NCI-H1930 (cell line): ENCODE measurements at regions not wholly inside any gene's neighbourhood (a gene's known extent, or its start where the extent isn't known, plus 50 kb on each side); places are given as distances from the start of the nearest gene placed in this dataset.
"Not testable (repeated sequence)": the region's sequence is repeated elsewhere in the genome, so short reads cannot be mapped to it uniquely, and the experiment has no call there.

ENCODE experiments used
- DNase-seq, 2 experiments: peaks; one replicate each; lab custom pipeline; 2025; lab: John Stamatoyannopoulos, UW

- DNase-seq = no peak
Observed at GRCh38 chr1:68675336-68675735, 178.5 kb upstream of the DEPDC1 start.

GRCh38 chr1:68677684-68678351, 180.9 kb upstream of the DEPDC1 start:
- no peak for DNase-seq

DNA sequence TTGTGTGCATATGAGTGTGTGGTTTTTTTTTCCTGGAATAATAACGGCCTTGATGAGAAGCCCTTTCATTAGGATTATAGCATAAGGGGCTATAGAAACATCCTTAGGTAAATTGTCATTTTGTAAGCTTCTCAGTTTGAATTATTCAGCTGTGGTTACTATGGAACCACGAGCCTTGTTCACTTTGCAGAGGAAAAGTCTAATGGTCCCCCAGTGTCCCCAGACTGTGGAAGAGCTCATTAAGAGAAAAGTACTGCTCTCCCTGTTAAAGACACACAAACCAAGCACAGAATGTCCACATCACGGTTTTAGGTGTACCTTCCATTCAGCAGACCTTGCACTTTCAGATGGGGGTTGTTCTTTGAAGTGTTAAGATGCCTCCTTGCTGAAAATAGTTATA, 199.3 kb upstream of the DEPDC1 start:
- no peak for DNase-seq

DNA sequence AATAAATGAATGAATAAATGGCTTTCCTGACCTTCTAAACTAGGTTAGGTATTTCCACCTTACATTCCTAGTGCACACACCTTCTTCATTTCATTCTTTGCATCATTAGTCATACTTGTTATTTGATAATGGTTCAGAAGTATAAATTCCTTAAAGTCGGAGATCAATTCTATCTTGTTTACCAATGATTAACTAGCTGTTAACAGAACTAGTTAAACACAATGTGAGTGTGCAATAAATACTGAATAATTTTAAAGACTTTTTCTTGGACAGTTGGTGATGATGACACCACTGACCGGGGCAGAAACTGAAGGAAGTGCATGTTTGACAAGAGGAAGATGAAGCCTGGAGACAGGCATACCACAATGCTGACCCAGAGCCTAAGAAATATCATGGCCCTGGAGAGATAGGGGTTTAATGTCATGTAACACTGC, 207.1 kb upstream of the DEPDC1 start:
- DNase-seq = no peak

GRCh38 chr1:68704800-68705443, 208.0 kb upstream of the DEPDC1 start:
- DNase-seq = no peak

DNA sequence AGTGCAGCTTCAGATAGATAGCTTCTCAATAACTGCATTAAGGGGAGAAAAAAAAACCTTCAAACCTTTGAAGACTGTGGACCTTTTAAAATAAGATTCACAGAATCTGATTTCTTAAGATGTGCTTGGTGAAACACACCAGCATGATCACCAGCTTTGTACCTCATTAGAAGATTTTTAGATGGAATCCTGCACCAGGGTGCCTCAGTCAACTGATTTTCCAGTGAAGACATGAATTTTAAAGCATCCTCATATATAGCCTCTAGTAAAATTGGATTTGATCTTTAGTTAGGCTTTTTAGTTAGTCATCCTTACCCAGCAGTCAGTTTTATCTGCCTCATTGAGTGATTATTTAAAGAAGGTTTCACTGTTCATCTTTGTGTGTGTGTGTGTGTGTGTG, 208.6 kb upstream of the DEPDC1 start:
- DNase-seq = no peak

DNA sequence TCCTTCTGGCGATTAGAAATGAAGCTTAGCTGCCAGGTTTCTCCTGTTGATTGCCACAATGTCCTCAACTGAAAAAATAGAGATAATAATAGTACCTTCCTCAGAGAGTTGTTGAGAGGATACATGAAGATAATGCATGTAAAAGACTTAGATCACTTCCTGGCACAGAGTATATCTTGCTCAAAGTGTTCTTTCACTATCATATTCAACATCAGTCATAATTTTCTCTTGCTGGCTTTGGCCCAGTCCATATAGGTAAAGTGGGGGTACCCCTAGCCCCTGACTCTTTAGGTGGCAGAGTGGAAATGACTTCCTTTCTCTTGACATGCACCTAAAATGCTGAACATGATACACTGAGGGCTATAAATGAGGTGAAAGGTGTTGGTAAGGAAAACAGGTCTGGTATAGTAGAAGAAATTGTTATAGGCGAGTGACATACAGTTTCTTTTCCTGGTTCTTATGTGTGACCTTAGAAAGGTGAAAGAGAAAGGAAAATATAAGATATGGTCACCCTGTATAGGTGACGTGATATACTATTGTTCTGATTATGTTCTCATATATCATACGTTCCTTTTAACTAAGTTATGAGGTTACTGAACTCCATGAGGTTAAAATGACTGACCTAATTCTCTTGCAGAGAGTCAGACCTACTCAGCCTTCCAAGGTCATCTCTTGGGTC, 209.9 kb upstream of the DEPDC1 start:
- DNase-seq = no peak

GRCh38 chr1:68717330-68717729, 220.4 kb upstream of the DEPDC1 start:
- DNase-seq = no peak

- DNase-seq = no peak
Observed at GRCh38 chr1:68720476-68720875, 223.6 kb upstream of the DEPDC1 start.

- no peak for DNase-seq
Observed at GRCh38 chr1:68723791-68724190, 226.9 kb upstream of the DEPDC1 start.

- no peak for DNase-seq
Observed at GRCh38 chr1:68725001-68725752, 228.3 kb upstream of the DEPDC1 start.

- DNase-seq = not testable (repeated sequence)
Observed at GRCh38 chr1:68739486-68739885, 242.6 kb upstream of the DEPDC1 start.

DNA sequence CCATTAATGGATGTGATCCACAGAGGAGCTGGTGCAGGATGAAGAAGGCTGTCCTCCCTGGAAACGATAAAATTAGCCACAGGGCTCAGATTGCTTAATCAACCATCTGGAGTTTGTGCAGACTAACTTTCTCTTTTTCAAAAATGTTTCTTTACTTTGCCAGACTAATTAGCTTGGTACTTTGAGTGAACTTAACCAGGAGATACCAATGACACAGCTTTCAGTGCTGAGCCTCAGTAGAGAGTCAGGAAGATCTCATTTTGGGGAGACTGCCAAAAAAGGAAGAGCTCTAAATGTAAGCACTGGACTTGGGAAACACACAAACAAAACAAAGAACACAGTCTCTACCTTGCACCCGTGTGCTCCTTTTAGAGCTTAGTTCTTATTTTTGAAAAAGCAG, 248.1 kb upstream of the DEPDC1 start:
- DNase-seq = no peak

DNA sequence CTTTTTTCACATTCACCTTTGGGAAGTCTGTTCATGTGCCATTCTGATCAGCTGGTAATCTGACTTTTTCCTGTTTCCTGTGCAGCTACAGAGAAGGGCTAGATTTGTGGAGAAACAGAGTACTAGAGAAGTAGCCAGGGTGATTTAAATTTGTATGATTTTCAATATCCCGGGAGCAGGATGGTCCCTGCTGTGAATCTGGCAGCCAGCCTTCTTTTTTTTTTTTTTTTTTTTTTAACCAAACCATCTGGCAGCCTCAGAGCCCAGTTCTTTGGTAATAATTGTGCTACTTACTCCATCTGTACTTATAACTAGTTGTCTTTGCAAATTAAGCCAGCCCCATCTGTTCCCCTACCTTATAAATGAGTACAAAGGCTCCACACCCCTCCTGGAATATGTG, 248.6 kb upstream of the DEPDC1 start:
- no peak for DNase-seq

GRCh38 chr1:68746378-68746777, 249.5 kb upstream of the DEPDC1 start:
- DNase-seq = no peak

DNA sequence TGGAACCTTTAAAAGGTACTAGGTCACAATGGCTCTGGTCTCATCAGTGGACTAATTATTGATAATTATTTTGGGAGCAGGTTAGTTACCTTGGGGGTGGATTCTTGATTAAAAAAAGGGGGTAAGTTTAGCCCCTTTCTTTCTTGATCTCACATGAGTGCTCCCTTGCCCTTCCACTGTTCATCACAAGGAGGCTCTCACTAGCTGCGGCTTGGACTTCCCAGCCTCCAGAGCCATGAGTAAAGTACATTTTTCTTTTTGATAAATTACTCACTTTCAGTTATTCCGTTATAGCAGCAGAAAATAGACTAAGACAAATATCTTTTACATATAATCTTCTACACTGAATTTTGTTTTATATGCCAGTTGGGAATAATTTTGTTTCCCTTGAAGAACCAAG, 254.8 kb upstream of the DEPDC1 start:
- DNase-seq = no peak

DNA sequence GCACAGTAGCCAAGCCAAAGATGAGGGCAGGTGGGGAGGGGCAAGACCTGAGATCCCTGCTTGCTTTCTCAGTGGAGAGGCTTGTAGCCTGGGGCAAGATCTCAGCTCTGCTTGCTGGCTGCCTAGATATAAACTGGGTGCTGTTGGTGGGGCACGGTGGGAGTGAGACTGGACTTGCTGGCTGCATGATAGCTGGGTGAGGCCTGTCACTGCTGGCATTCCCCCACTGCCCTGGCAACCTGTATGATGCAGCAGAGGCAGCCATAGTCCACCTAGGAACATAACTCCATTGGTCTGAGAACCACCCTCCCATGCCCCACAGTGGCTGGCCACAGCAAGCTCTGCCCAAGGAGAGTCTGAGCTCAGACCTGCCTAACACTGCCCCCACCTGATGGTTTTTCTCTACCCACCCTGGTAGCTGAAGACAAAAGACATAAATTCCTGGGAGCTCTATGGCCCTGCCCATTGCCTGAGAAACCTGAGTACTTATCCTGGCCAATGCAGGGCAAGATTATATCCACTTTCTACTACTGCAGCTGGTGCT, 261.9 kb upstream of the DEPDC1 start:
- no peak for DNase-seq

DNA sequence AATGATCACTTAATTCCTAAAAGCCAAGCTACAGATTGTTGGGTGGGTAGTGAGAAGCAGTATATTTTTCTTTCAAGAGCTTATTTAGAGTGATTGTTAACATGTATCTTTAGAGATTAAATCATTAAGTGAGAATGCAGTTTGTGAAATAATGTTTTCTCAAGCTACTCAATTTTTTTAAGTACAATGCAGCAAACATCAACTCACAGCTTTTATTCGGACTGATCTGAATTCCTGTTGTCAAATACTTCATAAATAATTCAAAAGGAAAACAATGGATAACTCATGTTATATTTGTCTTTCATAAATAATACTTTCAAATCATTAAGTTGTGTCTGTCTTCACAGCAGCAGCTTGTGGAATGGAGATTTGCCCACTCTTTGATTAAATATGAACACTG, 271.1 kb upstream of the DEPDC1 start:
- no peak for DNase-seq

DNA sequence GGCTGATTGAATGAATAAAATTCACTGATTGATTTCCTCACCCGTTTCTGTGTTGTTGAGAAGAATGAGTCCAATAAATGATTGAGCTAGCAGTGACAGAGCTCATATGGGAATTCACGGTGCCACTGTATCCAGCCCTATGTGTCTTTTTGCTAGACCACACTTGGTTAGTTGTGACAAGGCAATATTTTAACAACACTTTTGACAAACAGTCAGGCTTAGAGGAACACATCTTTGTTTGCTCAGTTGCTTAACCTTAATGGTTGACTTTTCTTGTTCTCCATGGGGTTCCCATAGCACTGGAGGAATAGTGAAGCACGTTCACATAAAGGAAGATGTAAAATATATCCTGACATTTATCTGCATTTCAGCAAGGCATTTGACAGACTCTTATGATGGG, 273.9 kb upstream of the DEPDC1 start:
- DNase-seq = no peak

- no peak for DNase-seq
Observed at GRCh38 chr1:68777851-68778250, 281.0 kb upstream of the DEPDC1 start.

GRCh38 chr1:68779841-68780240, 283.0 kb upstream of the DEPDC1 start:
- not testable (repeated sequence) for DNase-seq

DNA sequence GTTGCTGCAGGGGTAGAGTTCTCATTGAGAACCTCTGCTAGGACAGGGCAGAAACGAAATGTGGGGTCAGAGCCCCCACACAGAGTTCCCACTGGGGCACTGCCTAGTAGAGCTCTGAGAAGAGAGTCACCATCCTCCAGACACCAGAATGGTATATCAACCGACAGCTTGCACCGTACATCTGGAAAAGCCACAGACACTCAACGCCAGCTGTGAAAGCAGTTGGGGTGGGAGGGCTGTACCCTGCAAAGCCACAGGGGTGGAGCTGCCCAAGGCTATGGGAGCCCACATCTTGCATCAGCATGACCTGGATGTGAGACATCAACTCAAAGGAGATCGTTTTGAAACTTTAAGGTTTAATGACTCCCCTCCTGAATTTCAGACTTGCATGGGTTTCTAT, 284.0 kb upstream of the DEPDC1 start:
- DNase-seq = no peak
